ENCODE measurements at regions not wholly inside any gene's neighbourhood (a gene's known extent, or its start where the extent isn't known, plus 50 kb on each side); places are given as distances from the start of the nearest gene placed in this dataset.

- TF ChIP-seq CTCF (IDR thresholded peaks at IDR 0.05 in 8 of 11, conservative IDR thresholded peaks at IDR 0.05 in 3 of 11) (no peak), POLR2A (IDR thresholded peaks at IDR 0.05) (no peak), POLR2AphosphoS5 (IDR thresholded peaks at IDR 0.05) (no peak)
Observed at GRCh38 chr11:10618490-10618889, 50.0 kb upstream of the LYVE1 start.

Data from spleen (tissue), 7 donors.